Stimulated activated CD8-positive, alpha-beta memory T cell treated with anti-CD3 and anti-CD28 coated beads, Interleukin-7, amount 100 ng/mL, for 4 hours (primary cell): ENCODE measurements at regions not wholly inside any gene's neighbourhood (a gene's known extent, or its start where the extent isn't known, plus 50 kb on each side); places are given as distances from the start of the nearest gene placed in this dataset.
"Not testable (repeated sequence)": the region's sequence is repeated elsewhere in the genome, so short reads cannot be mapped to it uniquely, and the experiment has no call there.

Source experiments
- DNase-seq, 2 donors: peaks; one replicate each; pipeline ENCODE4 v3.0.0-alpha.2; 2020; ENCODE audit warnings: low read depth in 2 of 2

- no peak for DNase-seq
Measured at GRCh38 chr1:101479945-101480344, 243.1 kb downstream of the S1PR1 start.

- DNase-seq = no peak
Measured at GRCh38 chr1:101482306-101482705, 245.5 kb downstream of the S1PR1 start.

GRCh38 chr1:101483982-101484688 is 247.3 kb downstream of the S1PR1 start:
- DNase-seq = no peak

GRCh38 chr1:101484689-101485338 is 248.0 kb downstream of the S1PR1 start:
- DNase-seq = no peak

GRCh38 chr1:101485712-101486111 is 248.9 kb downstream of the S1PR1 start:
- no peak for DNase-seq

- not testable (repeated sequence) for DNase-seq
Measured at GRCh38 chr1:101492144-101492543, 255.3 kb downstream of the S1PR1 start.

GRCh38 chr1:101493920-101494319 is 257.1 kb downstream of the S1PR1 start:
- not testable (repeated sequence) for DNase-seq

- DNase-seq = peak in 1 of 2 donors; percentile 0
Measured at GRCh38 chr1:101496109-101496508, 259.3 kb downstream of the S1PR1 start.

GRCh38 chr1:101497881-101498559 is 261.2 kb downstream of the S1PR1 start:
- no peak for DNase-seq

- DNase-seq = not testable (repeated sequence)
Measured at GRCh38 chr1:101504106-101504505, 267.3 kb downstream of the S1PR1 start.

GRCh38 chr1:101505240-101505639 is 268.4 kb downstream of the S1PR1 start:
- not testable (repeated sequence) for DNase-seq

- peak in 1 of 2 donors; percentile 22 for DNase-seq
Measured at GRCh38 chr1:101506541-101507164, 269.8 kb downstream of the S1PR1 start.

GRCh38 chr1:101507547-101507971 is 270.7 kb downstream of the S1PR1 start:
- DNase-seq = no peak

GRCh38 chr1:101508913-101509312 is 272.1 kb downstream of the S1PR1 start:
- DNase-seq = no peak

GRCh38 chr1:101509370-101509769 is 272.6 kb downstream of the S1PR1 start:
- DNase-seq = no peak

GRCh38 chr1:101511202-101511891 is 274.5 kb downstream of the S1PR1 start:
- no peak for DNase-seq

GRCh38 chr1:101520302-101520701 is 283.5 kb downstream of the S1PR1 start:
- DNase-seq = no peak

- no peak for DNase-seq
Measured at GRCh38 chr1:101522486-101522885, 285.7 kb downstream of the S1PR1 start.

- DNase-seq = no peak
Measured at GRCh38 chr1:101526813-101527212, 290.0 kb downstream of the S1PR1 start.

- no peak for DNase-seq
Measured at GRCh38 chr1:101532377-101532776, 295.6 kb downstream of the S1PR1 start.

- DNase-seq = no peak
Measured at GRCh38 chr1:101540161-101540560, 303.3 kb downstream of the S1PR1 start.

GRCh38 chr1:101546885-101547284 is 310.1 kb downstream of the S1PR1 start:
- DNase-seq = no peak
